Prostate gland (tissue), 2 donors: ENCODE measurements at regions not wholly inside any gene's neighbourhood (a gene's known extent, or its start where the extent isn't known, plus 50 kb on each side); places are given as distances from the start of the nearest gene placed in this dataset.

Experiments
- DNase-seq: peaks from one replicate; pipeline ENCODE4 v3.0.0-alpha.2; 2019; ENCODE audit warnings: low spot score
- H3K27ac ChIP-seq, 2 donors: fragments of 200-600 bp; sonication (generic); 2 replicates each; pipeline ENCODE4 v1.5.1; 2017 to 2019
- H3K27me3 ChIP-seq: fragments of 200-600 bp; sonication (generic); replicated peaks from 2 replicates; pipeline ENCODE4 v1.5.1; 2019; ENCODE audit not compliant: insufficient read depth
- H3K36me3 ChIP-seq, 2 donors: fragments of 200-600 bp; sonication (generic); 1 replicate in 1 of 2; 2 replicates in 1 of 2; pipeline versions ENCODE4 v1.5.1 to v1.8.1; 2017 to 2019
- H3K4me1 ChIP-seq: fragments of 200-600 bp; sonication (generic); replicated peaks from 2 replicates; pipeline ENCODE4 v1.5.1; 2019
- H3K4me3 ChIP-seq, 2 donors: fragments of 200-600 bp; sonication (generic); 2 replicates each; pipeline ENCODE4 v1.5.1; 2017 to 2019
- H3K9me3 ChIP-seq: fragments of 200-600 bp; sonication (generic); 2 replicates; pipeline ENCODE4 v1.5.1; 2017
- POLR2A ChIP-seq: fragments of 450-650 bp; IDR thresholded peaks from one replicate; pipeline ENCODE4 v1.6.1; 2016; ENCODE audit warnings: antibody characterized with exemption, mild to moderate bottlenecking
- POLR2AphosphoS5 ChIP-seq: sonication (generic); formaldehyde crosslinking; IDR thresholded peaks from one replicate; pipeline ENCODE4 v1.6.1; 2017; ENCODE audit warnings: antibody characterized with exemption
- WGBS: methylation state at CpG from one replicate; pipeline ENCODE4 v1.1.5; 2018; 5-methylcytosine and 5-hydroxymethylcytosine counted together
- intact Hi-C: fragments of 100-400 bp; cut with DNase I; formaldehyde crosslinking; loops from one replicate; pipeline ENCODE4 v1.14.2; 2022
- TF ChIP-seq, protein P1 (sequence below), 4 experiments: fragments of 200-600 bp in 2 of 4; fragments of 450-650 bp in 2 of 4; sonication (generic) in 2 of 4; IDR thresholded peaks; 1 replicate in 3 of 4; 2 replicates in 1 of 4; pipeline ENCODE4 v1.5.1; 2016 to 2019; ENCODE audit warnings: antibody characterized with exemption in 4 of 4, mild to moderate bottlenecking in 2 of 4, moderate library complexity in 2 of 4

DNA sequence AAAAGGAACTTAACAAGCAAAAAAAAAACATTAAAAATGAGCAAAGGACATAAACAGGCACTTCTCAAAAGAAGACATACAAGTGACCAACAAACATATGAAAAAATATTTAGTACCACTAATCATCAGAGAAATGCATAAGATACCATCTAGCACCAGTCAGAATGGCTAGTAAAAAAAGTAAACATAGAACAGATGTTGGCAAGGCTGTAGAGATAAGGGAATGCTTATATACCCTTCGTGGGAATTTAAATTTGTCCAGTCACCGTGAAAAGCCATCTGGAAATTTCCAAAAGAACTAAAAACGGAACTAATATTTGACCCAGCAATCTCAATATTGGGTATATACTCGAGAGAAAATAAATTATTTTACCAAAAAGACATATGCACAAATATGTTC lies 1751.3 kb upstream of the LRRTM1 start:
- H3K9me3 ChIP-seq: no peaks in the 10 kb centered on the region
- H3K4me1 ChIP-seq: no peaks in the 10 kb centered on the region
- no peak overlapping the region for H3K4me3 ChIP-seq
- TF ChIP-seq POLR2A (no peak), POLR2AphosphoS5 (no peak)
- TF ChIP-seq, protein P1, sequence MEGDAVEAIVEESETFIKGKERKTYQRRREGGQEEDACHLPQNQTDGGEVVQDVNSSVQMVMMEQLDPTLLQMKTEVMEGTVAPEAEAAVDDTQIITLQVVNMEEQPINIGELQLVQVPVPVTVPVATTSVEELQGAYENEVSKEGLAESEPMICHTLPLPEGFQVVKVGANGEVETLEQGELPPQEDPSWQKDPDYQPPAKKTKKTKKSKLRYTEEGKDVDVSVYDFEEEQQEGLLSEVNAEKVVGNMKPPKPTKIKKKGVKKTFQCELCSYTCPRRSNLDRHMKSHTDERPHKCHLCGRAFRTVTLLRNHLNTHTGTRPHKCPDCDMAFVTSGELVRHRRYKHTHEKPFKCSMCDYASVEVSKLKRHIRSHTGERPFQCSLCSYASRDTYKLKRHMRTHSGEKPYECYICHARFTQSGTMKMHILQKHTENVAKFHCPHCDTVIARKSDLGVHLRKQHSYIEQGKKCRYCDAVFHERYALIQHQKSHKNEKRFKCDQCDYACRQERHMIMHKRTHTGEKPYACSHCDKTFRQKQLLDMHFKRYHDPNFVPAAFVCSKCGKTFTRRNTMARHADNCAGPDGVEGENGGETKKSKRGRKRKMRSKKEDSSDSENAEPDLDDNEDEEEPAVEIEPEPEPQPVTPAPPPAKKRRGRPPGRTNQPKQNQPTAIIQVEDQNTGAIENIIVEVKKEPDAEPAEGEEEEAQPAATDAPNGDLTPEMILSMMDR (IDR thresholded peaks at IDR 0.05): no peak
- no peaks in the 10 kb centered on the region for H3K36me3 ChIP-seq
- WGBS: 56% methylated on average over 4 of the region's 4 CpGs
- intact Hi-C loops: no loop called here
- DNase-seq: no peak
- no peaks in the 10 kb centered on the region for H3K27me3 ChIP-seq
- H3K27ac ChIP-seq: no peak overlapping the region

DNA sequence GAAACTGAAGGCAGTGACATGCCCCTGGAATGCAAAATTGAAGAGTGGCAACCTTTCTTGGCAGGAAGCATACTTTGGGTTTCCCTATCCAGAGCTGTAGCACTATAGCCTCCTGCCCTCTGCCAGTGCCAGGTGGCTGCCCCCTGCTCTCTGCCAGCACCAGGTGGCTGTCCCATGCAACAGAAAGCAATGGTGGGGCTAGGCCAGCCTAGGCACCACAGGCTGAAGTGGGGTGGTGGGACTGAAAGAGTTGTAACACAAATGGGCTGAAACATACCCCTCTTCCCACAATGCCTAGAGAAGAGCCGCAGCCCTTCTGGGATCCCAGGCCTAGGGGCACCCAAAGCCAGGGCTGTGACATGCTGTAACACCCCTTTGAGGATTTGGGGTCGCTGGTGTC lies 1739.3 kb upstream of the LRRTM1 start:
- H3K4me1 ChIP-seq: no peaks in the 10 kb centered on the region
- no peak overlapping the region for H3K27ac ChIP-seq
- WGBS: 71% methylated on average over 2 of the region's 2 CpGs
- intact Hi-C loops: no loop called here
- DNase-seq: no peak
- no peaks in the 10 kb centered on the region for H3K9me3 ChIP-seq
- no peaks in the 10 kb centered on the region for H3K36me3 ChIP-seq
- TF ChIP-seq POLR2A (no peak), POLR2AphosphoS5 (no peak)
- TF ChIP-seq, protein P1 (IDR thresholded peaks at IDR 0.05): no peak
- H3K27me3 ChIP-seq: no peaks in the 10 kb centered on the region
- no peak overlapping the region for H3K4me3 ChIP-seq

DNA sequence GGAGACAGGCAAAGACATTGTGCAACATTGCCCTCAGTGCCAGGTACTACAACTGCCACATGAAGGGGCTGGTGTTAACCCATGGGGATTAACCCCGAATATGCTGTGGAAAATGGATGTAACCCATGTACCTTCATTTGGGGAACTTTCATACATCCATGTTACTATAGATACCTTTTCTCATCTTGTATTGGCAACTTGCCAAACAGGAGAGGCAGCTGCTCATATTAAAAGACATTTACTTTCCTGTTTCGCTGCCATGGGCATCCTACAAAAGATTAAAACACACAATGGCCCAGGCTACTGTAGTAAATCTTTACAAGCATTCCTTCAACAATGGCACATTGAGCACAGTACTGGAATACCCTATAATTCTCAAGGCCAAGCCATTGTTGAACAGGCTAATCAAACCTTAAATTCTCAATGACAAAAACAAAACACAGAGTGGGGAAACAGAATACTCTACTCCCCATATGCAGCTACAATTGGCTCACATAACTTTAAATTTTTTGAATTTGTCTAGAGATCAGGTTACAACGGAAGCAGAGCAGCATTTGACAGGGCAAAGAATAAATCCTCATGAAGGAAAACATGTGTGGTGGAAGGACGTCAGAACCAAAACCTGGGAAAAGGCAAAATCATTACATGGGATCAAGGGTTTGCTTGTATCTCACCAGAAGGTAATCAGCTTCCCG lies 1723.5 kb upstream of the LRRTM1 start:
- intact Hi-C loops: no loop called here
- WGBS: 33% methylated on average over 5 of the region's 5 CpGs

DNA sequence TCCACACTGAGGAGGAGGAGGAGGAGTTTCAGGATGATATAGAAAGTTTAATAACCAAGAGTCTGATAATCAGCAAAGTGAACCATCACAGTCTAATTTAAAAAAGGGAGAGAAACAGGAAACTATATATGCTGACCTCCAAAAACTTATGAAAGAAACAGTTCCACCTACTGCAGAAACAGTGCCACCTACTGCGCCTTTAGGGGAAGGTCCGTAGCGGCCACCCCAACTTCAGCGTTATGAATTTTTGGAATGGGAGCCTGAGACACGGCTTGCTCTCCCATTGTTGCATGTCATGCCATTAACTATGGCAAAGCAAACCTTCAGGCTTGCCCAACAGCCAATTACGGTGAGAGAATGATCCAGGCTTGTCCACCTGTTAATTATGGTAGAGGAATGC lies 1719.2 kb upstream of the LRRTM1 start:
- no peak overlapping the region for H3K27ac ChIP-seq
- no peaks in the 10 kb centered on the region for H3K27me3 ChIP-seq
- H3K4me1 ChIP-seq: no peaks in the 10 kb centered on the region
- intact Hi-C loops: no loop called here
- H3K4me3 ChIP-seq: no peak overlapping the region
- TF ChIP-seq, protein P1 (IDR thresholded peaks at IDR 0.05): no peak
- TF ChIP-seq POLR2A (no peak), POLR2AphosphoS5 (no peak)
- DNase-seq: no peak
- H3K9me3 ChIP-seq: no peaks in the 10 kb centered on the region
- 59% methylated on average over 6 of the region's 6 CpGs for WGBS
- no peaks in the 10 kb centered on the region for H3K36me3 ChIP-seq

More for the DNA sequence above, 1723.5 kb upstream of the LRRTM1 start:
- H3K27ac ChIP-seq: no peak overlapping the region
- TF ChIP-seq POLR2AphosphoS5: no peak
- TF ChIP-seq POLR2A: no peak
- TF ChIP-seq, protein P1 (IDR thresholded peaks at IDR 0.05): no peak
- H3K4me3 ChIP-seq: no peak overlapping the region
- H3K4me1 ChIP-seq: no peaks in the 10 kb centered on the region
- peak; percentile 26 for DNase-seq
- no peaks in the 10 kb centered on the region for H3K27me3 ChIP-seq
- no peaks in the 10 kb centered on the region for H3K36me3 ChIP-seq
- no peaks in the 10 kb centered on the region for H3K9me3 ChIP-seq

DNA sequence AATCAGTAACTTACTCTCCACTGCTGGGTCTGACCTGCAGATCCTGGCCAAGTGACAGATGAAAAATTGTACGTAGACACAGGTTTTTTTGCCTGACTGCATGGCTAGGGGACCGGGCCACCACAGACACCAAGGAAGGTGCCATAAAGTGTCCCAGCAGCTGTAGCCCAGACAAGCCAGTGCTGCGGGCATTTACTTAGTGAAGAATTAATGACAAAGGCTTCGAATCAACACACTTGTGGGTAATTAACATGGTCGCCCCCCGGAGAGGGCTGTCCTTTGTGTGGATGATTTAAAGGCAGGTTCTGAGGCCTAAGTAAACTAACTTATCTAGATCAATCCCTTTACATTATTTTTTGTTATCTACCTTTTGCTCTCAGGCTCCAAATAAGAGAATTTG lies 1709.1 kb upstream of the LRRTM1 start:
- WGBS: 36% methylated on average over 6 of the region's 6 CpGs
- TF ChIP-seq POLR2A: no peak
- no peak for TF ChIP-seq POLR2AphosphoS5
- TF ChIP-seq, protein P1 (IDR thresholded peaks at IDR 0.05): no peak

More for the DNA sequence above, 1709.1 kb upstream of the LRRTM1 start:
- no peak overlapping the region for H3K27ac ChIP-seq
- no peaks in the 10 kb centered on the region for H3K4me1 ChIP-seq
- no peaks in the 10 kb centered on the region for H3K9me3 ChIP-seq
- H3K4me3 ChIP-seq: no peak overlapping the region
- no peak for DNase-seq
- intact Hi-C loops: no loop called here
- no peaks in the 10 kb centered on the region for H3K36me3 ChIP-seq
- H3K27me3 ChIP-seq: no peaks in the 10 kb centered on the region
